WTC11 (cell line): ENCODE measurements at regions not wholly inside any gene's neighbourhood (a gene's known extent, or its start where the extent isn't known, plus 50 kb on each side); places are given as distances from the start of the nearest gene placed in this dataset.

Source experiments
- ATAC-seq: fragments of 200-7000 bp; cut with Tn5 transposase; 2 replicates; pipeline ENCODE4 v1.10.0; 2021; ENCODE audit warnings: mild to moderate bottlenecking, moderate library complexity
- CTCF ChIA-PET: fragments of 300-600 bp; sonication (Branson Sonifier 250); formaldehyde crosslinking; loops from one replicate; lab custom pipeline; 2021; ENCODE audit warnings: antibody characterized with exemption; lab: Charles Lee
- POLR2A ChIA-PET: fragments of 350-600 bp; sonication (Branson Sonifier 250); formaldehyde crosslinking; loops from one replicate; lab custom pipeline; 2021; ENCODE audit warnings: antibody characterized with exemption; lab: Charles Lee
- DNase-seq: peaks from one replicate; pipeline ENCODE4 v3.0.0; 2021; ENCODE audit warnings: low spot score
- H3K27ac Mint-ChIP-seq: 2 replicates; pipeline ENCODE4 v1.8.0; 2021; ENCODE audit warnings: mixed read lengths
- H3K27me3 Mint-ChIP-seq: 2 replicates; pipeline ENCODE4 v1.8.0; 2021; ENCODE audit warnings: low read depth, mild to moderate bottlenecking, moderate library complexity, mixed read lengths
- H3K36me3 Mint-ChIP-seq: 2 replicates; pipeline ENCODE4 v1.8.0; 2021; ENCODE audit warnings: mixed read lengths
- H3K4me1 Mint-ChIP-seq: 2 replicates; pipeline ENCODE4 v1.8.0; 2022; ENCODE audit warnings: mixed read lengths
- H3K4me3 Mint-ChIP-seq: 2 replicates; pipeline ENCODE4 v1.8.0; 2021; ENCODE audit warnings: mild to moderate bottlenecking, moderate library complexity, mixed read lengths
- H3K9me3 Mint-ChIP-seq: 2 replicates; pipeline ENCODE4 v1.8.0; 2021; ENCODE audit warnings: mixed read lengths
- AFF4 ChIP-seq: sonication (generic); formaldehyde crosslinking; IDR thresholded peaks from 2 replicates; pipeline ENCODE4 v1.8.1; 2023; ENCODE audit warnings: mild to moderate bottlenecking, missing genetic modification reagents, borderline replicate concordance
- AR ChIP-seq: fragments of 250-450 bp; sonication (Bioruptor Pico); IDR thresholded peaks from 2 replicates; pipeline ENCODE4 v1.9.0; 2021; ENCODE audit warnings: mild to moderate bottlenecking
- ATF2 ChIP-seq: sonication (generic); formaldehyde crosslinking; IDR thresholded peaks from 2 replicates; pipeline ENCODE4 v1.8.1; 2022; ENCODE audit warnings: low read depth, missing genetic modification reagents, borderline replicate concordance
- CTCF ChIP-seq: fragments of 200-600 bp; IDR thresholded peaks from 2 replicates; pipeline ENCODE4 v1.8.0; 2022; ENCODE audit warnings: antibody characterized with exemption
- ESRRA ChIP-seq: sonication (generic); formaldehyde crosslinking; IDR thresholded peaks from 2 replicates; pipeline ENCODE4 v1.8.1; 2022; ENCODE audit warnings: mild to moderate bottlenecking, missing genetic modification reagents, borderline replicate concordance
- ETV6 ChIP-seq: sonication (generic); formaldehyde crosslinking; IDR thresholded peaks from 2 replicates; pipeline ENCODE4 v1.8.1; 2022; ENCODE audit warnings: mild to moderate bottlenecking, missing genetic modification reagents
- MAX ChIP-seq: sonication (generic); formaldehyde crosslinking; IDR thresholded peaks from 2 replicates; pipeline ENCODE4 v1.8.0; 2022; ENCODE audit warnings: mild to moderate bottlenecking, missing genetic modification reagents
- MXD4 ChIP-seq: fragments of 250-450 bp; sonication (Bioruptor Pico); IDR thresholded peaks from 2 replicates; pipeline ENCODE4 v1.8.0; 2021; ENCODE audit warnings: mild to moderate bottlenecking, moderate library complexity, borderline replicate concordance
- PRDM15 ChIP-seq: sonication (generic); formaldehyde crosslinking; IDR thresholded peaks from 2 replicates; pipeline ENCODE4 v1.8.0; 2022; ENCODE audit warnings: missing genetic modification reagents
- USF1 ChIP-seq: sonication (generic); formaldehyde crosslinking; IDR thresholded peaks from 2 replicates; pipeline ENCODE4 v1.8.0; 2022; ENCODE audit warnings: mild to moderate bottlenecking, missing genetic modification reagents
- ZNF219 ChIP-seq: sonication (generic); formaldehyde crosslinking; IDR thresholded peaks from 2 replicates; pipeline ENCODE4 v1.8.0; 2023; ENCODE audit warnings: missing genetic modification reagents, mild to moderate bottlenecking, borderline replicate concordance
- ZNF423 ChIP-seq: fragments of 250-450 bp; sonication (Bioruptor Pico); IDR thresholded peaks from 2 replicates; pipeline ENCODE4 v2.1.2; 2022; ENCODE audit warnings: mild to moderate bottlenecking, moderate library complexity

- TF ChIP-seq AR (CRISPR knock-in tag) (no peak), AFF4 (CRISPR knock-in tag) (no peak), MAX (CRISPR knock-in tag) (no peak), ATF2 (CRISPR knock-in tag) (no peak), MXD4 (CRISPR knock-in tag) (no peak), ZNF423 (CRISPR knock-in tag) (no peak), ZNF219 (CRISPR knock-in tag) (no peak), ETV6 (CRISPR knock-in tag) (no peak)
Observed at GRCh38 chr10:92763634-92764155, 73.9 kb downstream of the HHEX start (continued).

- TF ChIP-seq USF1 (CRISPR knock-in tag) = no peak
- no peak for TF ChIP-seq PRDM15 (CRISPR knock-in tag)
- no peak for TF ChIP-seq ESRRA (CRISPR knock-in tag)
- TF ChIP-seq CTCF = no peak
- ChIA-PET POLR2A (no interaction called here), CTCF (no interaction called here)
- H3K4me3 Mint-ChIP-seq = no peak overlapping the region
- ATAC-seq (no peak), DNase-seq (no peak)
- no peak overlapping the region for H3K27ac Mint-ChIP-seq
- no peaks in the 10 kb centered on the region for H3K4me1 Mint-ChIP-seq
- peaks cover 9% of the 10 kb centered on the region for H3K9me3 Mint-ChIP-seq
- H3K27me3 Mint-ChIP-seq = no peaks in the 10 kb centered on the region
- H3K36me3 Mint-ChIP-seq = no peaks in the 10 kb centered on the region
Observed at GRCh38 chr10:92766451-92766850, 76.7 kb downstream of the HHEX start.
